HG03460 (cell line): ENCODE measurements at regions not wholly inside any gene's neighbourhood (a gene's known extent, or its start where the extent isn't known, plus 50 kb on each side); places are given as distances from the start of the nearest gene placed in this dataset.

Experiments
- ATAC-seq: cut with Tn5 transposase; IDR thresholded peaks from one replicate; pipeline ENCODE4 v1.9.1; 2021; ENCODE audit not compliant: unreplicated experiment

DNA sequence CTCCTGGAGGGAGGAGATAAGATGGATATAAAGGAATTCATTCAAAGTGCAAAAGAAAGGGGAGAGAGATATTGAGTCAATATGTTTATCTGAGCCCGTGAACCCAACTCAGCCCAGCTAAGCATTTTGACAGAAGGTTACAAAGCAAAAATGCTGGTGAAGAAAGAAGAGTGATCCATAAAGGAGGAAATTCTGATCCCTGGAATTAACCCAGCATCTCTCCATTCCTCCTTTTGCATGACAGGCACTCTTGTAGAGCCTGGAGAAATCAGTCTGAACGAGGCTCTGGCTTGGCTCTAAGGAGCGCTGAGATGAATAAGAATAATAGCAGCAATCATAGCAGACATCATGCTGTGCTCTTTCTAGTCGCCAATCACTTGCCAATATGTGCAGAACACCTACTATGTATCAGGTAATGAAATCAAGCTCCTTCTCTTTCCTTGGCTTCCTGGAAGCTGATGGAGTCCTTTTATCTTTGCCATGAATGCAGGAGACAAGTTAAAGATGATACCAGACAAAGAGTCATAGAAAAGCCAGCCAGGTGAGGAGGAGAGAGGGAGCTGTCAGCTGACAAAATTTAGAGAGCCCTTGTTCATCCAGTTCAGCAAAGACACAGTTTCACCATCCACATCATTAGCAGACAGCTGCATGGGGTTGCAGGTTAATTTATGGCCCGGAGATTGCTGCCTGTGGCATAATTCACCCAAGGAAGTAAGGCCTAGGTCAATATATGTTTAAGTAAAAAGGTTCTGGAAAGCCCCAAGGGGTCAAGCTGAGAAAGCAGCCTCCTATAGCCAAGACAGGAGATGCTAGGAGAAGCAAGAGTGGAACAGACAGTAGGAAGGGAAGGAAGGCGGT is 476.5 kb upstream of the TBX3 start:
- ATAC-seq, result no peak

DNA sequence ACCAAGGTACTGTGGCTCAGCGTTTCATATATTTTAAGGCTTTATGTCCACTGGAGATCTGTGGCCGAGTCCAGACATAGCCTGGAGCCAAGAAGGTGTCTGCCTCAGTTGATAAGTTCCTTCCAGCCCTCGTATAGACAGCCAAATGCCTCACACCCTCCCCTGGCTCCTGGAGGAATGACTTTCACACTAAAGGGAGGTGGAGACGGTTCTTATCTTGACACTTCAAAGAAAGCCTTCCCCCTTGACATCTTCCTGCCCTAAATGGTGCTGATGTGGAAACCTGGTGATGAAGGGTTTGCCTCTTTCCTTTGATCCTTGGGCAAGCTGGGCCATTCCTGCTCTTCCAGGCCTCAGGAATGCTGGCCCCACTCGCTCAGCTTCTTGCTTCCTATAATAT is 474.8 kb upstream of the TBX3 start:
- no peak for ATAC-seq

DNA sequence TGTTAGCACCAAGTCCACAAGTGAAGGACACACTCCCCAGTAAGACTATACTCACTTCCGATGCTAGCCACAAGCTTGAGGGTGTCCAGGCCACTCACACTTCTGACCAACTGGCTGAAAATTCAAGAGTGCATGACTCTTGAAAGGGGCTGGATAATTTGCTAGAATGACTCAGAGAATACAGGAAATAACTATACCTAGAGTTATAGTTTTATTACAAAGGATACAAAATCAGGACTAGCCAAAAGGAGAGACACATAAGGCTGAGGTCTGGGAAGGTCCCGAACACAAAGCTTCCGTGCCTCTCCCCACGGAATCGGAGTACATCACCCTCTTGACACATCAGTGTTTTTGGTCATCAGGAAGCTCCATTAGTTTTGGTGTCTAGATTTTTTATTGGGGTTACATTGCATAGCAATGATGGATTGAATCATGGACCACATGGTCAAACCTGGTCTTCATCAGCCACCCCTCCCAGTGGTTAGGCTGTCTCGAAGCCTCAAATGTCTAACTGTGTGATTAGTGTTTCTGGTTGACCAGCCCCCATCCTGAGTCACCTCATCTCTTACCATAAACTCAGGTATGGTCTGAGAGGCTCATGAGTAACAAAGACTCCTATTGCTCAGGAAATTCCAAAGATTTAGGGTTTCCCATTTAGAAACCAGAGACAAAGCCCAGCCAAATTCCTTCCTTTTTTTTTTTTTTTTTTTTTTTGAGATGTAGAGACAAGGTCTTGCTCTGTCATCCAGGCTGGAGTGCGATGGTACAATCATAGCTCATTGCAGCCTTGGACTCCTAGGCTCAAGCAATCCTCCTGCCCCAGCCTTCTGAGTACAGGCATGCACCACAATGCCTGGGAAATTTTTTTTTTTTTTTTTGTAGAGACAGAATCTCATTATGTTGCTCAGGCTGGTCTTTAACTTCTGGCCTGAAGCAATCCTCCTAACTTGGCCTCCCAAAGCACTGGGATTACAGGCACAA is 472.0 kb upstream of the TBX3 start:
- ATAC-seq, result no peak

DNA sequence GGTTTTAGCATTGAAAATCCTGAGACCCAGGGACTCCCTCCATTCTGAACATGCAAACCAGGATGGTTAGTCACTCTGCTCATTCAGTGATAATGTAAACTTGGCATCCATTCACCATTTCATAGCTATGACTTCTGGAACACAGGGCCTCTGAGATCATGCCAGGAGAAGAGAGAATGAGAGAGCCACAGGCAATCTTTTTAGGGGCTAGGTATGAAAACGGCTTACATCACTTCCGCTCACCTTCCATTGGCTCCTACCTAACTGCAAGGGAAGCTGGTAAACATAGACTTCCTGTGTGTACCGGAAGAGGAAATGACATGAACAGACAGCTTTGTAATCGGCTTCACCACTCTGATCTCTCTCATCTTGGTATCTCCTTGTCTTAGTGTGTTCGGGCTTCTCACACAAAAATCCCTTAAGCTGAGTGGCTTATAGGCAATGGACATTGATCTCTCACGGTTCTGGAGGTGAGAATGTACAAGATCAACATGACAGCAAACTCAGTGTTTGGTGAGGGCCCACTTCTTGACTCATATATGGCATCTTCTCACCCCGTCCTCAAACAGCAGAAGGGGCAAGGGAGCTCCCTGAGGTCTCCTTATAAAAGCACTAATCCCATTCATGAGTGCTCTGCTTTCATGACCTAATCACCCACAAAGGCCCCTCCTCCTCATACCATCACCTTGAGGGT is 465.9 kb upstream of the TBX3 start:
- ATAC-seq, result no peak

DNA sequence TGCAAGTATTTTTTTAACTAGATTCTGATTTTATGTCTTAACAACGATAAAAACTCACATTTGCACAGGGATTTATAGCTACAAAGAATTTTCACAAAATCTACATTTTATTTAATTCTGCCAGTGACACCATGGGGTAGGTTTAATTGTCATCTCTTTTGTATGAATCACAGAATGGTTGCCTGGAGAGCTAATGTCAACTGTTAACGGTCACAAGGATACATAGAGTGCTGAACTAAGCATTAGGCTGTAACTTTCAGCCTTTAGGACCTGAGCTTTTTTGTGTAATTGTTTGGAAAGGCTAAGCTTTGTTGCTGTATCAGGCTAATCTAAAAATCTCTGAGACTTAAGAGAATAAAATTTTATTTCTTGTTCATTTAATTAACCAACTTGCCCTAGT is 465.3 kb upstream of the TBX3 start:
- ATAC-seq, result no peak

DNA sequence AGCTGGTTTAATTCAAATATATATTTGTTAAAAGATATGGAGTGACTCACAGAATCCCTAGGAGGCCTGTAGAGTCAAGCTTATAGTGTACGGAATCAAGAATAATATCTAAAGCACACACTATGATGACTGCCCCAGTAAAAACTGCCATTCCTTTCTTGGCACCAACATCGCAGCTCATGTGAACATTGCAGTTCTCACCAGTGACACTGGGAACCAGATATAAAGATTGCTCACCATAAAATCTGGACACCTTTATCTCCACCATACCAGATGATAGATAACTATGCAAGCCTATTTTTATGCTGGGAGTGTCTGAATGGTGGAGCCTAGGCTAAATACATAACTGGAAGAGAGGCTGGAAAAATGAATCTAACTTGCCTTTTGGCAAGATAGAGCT is 463.9 kb upstream of the TBX3 start:
- ATAC-seq, result no peak

DNA sequence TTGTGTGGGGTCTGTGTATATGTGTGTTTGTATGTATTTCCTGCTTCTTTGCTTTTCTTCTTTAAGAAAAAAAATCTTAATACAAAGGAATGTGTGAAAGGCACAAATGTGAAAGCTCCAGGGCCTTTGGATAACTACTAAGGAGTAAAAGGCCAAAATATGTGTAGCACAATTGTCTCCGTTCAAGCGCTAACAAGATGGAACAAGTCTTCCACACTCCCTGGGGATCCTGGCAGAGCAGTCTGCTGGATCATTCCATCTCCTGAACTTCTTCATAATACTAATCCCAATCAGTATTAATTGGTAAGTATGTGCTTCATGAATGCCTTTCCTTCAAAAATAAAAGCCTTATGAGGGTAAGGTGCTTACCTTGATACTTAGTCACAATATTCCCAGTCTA is 462.5 kb upstream of the TBX3 start:
- ATAC-seq, result no peak

DNA sequence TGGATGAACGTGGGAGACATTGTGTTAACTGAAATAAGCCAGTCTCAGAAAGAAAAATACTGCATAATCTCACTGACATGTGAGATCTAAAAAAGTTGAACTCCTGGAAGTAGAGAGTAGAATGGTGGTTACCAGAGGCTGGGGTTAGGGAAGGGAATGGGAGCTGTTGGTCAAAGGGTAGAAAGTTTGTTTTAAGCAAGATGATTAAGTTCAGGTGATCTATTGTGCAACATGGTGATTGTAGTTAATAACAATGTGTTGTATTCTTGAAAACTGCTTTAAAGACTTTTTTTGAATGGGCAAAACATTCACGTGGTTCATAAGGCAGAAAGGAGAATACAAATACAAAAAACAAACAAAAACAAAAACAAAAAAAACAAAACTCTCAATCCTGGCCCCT is 460.4 kb upstream of the TBX3 start:
- ATAC-seq, result no peak

DNA sequence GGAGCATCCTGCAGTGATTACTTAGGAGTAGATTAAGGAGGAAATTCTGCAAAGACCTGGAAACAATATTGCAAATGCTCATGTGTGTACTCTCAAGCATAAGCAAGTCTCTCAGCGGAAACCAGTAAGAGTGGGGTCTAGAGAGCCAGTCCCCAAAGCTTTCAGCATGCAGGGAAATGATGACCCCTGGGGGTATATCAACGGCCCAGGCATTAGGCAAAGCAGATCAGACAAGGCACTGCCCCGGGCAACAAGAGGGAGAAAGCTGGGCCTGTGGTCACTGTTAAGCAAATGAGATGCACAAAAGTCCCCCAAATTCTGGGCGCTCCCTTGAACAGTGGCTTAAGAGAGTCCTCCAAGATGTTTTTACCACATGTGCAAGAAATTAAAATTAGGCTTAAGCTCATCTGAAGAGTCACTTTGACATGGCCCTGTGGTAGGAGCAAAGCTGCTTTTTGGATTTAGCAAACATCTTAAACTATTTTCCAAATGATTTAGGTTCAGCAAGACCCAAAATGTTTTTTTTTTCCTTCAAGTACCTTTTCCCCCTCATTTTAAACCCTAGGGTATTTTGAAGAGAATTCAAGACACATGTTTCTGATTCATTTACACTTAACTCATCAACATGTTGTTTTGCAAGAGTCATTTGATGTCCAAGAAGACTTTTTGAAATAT is 457.1 kb upstream of the TBX3 start:
- ATAC-seq, result no peak

DNA sequence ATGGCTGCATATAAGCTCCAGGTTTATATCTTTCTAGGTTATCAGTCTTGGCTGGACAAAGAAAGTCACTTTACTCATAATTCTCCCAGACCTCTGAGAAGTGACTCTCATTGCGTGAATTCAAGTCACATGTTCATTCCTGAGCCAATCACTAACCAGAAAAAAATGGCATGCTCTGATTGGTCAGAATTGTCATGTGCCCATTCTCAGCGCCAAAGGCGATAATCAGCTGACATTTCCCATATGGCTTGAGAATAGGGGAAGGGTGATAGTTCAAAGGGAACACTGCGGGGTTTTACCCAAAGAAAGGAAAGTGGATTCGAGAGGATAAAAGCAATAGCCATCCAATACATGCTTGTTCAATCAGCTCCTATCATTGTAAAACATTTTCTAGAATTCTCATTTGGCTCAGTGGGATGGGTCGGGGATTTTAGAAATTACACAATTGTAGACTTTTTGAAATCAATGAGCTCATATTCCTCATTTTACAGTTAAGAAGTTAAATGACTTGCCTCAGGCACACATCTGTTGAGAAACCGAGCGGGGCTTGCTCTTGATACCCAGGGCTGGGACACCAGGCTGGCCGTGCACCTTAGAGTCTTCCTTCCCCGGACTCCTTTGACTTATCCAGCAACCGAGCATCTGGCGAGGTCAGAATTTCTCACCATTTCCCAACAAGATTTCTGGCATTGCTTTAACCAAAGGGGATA is 454.0 kb upstream of the TBX3 start:
- no peak for ATAC-seq

DNA sequence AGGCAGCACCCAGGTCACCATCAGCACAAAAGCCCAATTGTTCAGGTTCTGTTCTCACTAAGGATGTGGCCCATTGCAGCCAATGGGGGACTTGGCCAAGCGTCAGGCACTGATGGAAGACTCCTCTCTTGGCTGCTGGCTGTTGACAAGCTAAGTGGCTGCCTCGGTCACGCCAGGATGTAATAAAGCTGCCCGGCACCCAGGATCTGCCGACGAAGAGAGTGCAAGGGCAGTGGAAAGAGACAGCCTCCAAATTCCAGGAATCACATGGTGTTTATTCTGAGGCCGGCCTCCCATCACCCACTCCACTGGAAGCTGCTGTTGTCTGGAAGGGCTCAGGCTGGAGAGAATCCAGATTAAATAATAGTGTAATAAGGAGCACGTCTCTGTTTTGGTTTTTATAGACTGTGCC is 451.8 kb upstream of the TBX3 start:
- ATAC-seq, result no peak

DNA sequence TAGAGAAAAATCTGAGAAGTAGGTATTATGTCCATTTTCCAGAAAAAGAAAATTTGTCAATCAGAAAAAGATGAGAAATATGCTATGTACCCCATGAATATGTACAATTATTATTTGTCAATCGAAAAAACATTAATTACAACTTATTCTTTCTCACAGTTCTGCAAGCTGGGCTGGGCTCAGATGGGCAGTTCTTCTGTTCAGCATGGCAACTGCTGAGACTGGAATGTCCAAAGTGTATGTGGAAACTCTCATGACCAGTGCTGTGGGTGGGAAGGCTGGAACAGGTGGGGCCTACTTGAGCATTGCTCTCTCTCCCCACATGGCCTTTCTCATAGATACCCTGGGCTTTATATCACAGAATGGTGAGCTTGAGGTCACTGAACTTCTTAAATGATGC is 450.3 kb upstream of the TBX3 start:
- no peak for ATAC-seq

DNA sequence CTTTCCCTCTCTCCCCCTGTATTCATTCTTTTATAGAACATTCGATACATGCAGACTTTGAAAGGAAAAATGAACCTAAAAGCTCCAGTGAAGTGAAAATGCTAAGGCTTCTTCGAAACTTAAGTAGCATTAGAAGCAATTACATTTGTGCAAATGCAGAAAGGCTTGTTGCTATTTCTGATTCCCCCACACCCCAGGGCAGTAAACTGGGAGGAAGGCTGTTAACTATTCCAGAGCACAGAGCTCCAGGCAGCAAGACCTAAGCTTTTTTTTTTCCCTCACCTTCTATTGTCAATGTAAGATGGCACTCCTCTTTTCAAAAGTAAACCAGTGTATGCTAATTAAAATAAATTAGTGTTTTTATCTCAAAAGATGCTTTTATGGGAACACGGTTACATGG is 448.9 kb upstream of the TBX3 start:
- ATAC-seq, result no peak

DNA sequence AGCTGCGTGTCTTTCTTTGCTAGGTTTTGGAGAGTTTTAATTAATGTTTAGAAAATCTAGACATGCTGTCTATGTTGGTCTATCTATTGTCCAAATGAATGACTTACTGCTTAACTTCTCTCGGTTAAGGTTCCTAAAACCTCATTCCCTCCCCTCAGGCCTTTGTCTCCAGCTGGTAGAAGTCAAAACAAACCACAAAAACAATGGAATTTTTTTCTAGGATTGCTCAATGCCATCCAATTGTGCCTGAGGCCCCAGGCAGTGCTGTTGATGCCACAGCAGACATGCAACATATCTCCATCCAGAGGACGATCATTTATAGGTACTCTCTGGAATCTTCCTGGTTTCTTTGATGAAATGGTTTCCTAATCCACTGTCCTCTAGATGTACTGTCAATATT is 448.2 kb upstream of the TBX3 start:
- no peak for ATAC-seq

DNA sequence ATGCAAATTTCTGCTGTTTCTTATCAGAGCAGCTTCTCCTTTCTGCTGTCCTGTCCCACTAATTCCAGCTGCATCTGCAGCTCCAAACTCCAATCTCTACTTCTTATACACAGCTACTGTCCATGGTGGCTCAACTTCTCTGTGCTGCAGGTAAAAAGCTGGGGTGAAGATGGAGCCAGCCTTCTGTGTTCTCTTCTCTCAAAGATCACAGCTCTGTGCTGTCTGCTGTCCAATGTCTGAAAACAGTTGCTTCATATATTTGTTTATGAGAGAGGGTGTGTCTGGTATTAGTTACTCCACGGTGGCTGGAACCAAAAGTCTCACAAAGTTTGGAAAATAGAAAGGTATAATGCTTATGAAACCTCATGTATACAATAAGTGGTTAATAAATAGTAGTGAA is 445.8 kb upstream of the TBX3 start:
- no peak for ATAC-seq

DNA sequence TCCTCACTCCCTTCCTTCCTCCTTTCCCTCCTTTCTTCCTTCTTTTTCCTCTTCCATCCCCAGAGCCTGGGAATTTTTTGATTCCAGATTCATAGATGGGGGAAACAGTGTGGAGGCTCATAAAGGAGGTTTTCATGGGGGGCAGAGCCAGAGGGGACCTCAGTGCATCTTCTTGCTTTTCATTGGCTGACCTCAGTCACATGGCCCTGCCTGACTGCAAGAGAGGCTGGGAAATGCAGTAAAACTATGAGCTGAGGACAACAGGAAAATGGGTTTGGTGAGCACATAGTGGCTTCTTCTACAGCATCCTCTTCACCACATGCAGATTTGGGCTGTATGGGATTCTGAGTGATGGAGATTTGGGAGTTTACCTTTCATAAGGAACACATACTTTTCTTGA is 437.1 kb upstream of the TBX3 start:
- no peak for ATAC-seq

DNA sequence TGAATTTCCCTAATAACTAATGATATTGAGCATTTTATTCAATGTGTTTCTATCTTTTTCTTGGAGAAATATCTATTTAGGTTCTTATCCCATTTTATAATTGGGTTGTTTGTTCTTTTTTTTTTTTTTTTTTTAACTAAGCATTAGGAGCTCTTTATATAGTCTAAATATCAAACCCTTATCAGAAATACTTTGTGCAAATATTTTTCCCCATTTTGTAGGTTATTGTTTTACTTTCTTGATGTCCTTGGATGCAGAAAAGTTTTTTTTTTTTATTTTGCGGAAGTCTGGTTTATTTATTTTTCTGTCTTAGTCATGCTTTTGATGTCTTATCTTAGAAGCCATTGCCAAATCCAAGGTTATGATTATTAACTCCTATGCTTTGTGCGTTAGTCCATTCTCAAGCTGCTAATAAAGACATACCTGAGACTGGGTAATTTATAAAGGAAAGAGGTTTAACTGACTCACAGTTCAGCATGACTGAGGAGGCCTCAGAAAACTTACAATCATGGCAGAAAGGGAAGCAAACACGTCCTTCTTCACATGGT is 434.3 kb upstream of the TBX3 start:
- no peak for ATAC-seq

DNA sequence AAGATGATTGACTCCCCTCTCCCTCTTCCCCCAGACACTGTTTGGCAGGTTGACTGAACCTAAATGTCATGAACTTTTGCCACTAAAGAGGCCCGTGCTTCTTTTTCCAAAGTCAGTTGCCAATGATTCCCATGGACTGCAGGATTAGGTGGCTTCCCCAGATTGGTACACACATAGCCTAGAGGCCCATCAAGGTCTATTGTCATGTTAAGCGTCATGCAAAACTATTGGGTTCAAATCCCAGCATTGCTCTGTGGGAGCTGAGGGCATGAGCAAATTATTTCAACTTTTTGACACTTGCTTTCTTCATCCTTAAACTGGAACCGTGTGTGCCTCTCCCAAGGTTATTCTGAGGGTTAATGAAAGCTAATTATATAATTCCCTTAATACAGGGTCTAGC is 430.2 kb upstream of the TBX3 start:
- no peak for ATAC-seq

DNA sequence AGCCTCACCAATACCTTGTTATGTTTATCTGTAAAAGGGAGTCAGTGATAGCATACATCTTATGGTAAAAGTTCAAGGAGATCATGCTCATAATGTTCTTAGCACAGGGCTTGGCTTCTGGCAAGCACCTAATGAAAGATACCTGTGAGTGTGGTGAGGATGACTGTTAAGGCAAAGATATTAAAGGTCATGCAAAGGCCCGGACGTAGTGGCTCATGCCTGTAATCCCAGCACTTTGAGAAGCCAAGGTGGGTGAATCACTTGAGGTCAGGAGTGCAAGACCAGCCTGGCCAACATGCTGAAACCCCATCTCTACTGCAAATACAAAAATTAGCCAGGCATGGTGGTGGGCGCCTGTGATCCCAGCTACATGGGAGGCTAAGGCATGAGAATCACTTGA is 425.9 kb upstream of the TBX3 start:
- ATAC-seq, result no peak
